NCI-H82 (cell line): ENCODE measurements at regions not wholly inside any gene's neighbourhood (a gene's known extent, or its start where the extent isn't known, plus 50 kb on each side); places are given as distances from the start of the nearest gene placed in this dataset.

Experiments used
- DNase-seq: peaks from one replicate; lab custom pipeline; 2025; lab: John Stamatoyannopoulos, UW

DNA sequence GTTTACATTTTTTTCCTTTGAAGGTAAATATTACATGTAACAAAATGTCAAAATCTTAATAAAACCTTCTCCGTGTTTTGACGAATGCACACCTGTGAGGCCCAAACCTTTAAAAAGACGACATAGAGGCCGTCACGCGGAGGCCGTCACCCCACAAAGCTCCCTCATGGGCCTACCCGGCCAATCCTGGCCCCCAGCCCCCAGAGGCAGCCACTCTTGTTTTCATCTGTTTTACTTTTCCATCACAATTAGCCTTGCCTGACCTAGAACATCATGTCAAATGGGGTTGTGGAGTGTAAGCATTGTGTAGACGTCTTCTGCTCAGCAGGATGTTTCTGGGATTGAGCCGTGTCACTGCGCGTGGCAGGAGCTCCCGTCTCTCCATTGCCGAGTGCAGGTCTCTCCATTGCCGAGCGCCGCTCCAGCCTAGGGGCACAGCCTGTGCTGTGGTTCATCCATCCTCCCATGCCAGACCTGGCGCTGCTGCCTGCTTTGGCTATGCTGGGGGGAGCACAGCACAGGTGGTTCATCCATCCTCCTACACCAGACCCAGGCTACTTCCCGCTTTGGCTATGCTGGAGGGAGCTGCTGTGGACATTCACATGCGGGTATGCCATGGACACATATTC lies 52.2 kb upstream of the IRX4 start:
- DNase-seq: no peak

DNA sequence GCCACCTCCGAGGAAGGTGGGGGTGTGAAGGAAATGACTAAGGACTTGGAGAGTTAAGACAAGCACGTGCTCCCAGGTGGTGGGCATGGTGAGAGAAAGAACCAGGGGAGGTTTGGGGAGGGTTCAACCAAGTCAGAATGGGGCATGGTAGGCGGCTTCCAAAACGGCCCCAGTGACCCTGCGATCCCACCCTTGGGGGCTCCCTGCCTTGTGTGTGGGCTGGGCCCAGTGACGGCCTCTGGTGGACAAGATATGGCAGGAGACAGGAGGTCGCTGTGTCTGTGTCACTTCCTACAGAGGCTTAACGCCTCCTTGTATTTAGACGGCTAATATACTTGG lies 51.3 kb upstream of the IRX4 start:
- DNase-seq: peak; percentile 16

DNA sequence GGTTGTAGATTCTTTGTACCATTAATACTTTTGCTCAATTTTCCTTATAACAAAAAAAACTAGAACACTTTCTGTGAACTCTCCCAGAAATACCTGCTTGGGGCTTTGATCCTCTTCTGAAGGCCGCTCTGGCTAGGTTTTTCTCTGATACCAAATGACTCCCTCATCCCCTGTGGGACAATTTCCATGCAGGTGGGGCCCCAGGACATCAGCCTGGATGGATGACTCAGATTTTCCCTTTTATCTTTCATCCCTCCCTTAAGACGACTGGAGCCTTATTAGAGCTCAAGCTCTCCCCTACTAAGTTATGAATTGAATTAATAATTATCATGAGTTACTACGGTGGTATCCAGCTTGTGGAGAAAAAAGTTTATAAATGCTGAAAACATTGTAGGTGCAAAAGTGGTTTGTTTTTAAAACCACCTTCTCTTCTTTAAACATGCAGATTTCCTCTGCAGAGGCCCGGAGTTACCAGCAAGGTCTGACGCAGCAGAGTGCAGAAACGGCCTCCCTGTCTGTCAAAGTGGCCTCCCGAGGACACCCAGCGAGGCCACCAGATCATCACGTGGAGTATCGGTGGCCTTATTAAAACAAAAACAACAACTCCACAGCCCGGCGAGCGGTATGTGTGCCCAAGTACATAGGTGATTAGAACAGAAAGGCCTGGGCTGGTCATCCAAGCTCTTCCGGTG lies 50.8 kb upstream of the IRX4 start:
- no peak for DNase-seq
